AG04449 (cell line): ENCODE measurements at regions not wholly inside any gene's neighbourhood (a gene's known extent, or its start where the extent isn't known, plus 50 kb on each side); places are given as distances from the start of the nearest gene placed in this dataset.
"Not testable (repeated sequence)": the region's sequence is repeated elsewhere in the genome, so short reads cannot be mapped to it uniquely, and the experiment has no call there.

Experiments used
- CTCF ChIA-PET: fragments of 350-600 bp; formaldehyde crosslinking; extraction: SDS; loops from one replicate; lab custom pipeline; 2021; ENCODE audit warnings: antibody characterized with exemption; lab: Yijun Ruan, JAX
- POLR2A ChIA-PET: fragments of 400-600, 350-600 bp; formaldehyde crosslinking; extraction: SDS; loops from one replicate; lab custom pipeline; 2020; ENCODE audit warnings: antibody characterized with exemption, inconsistent platforms; lab: Yijun Ruan, JAX
- DNase-seq: peaks from one replicate; pipeline ENCODE4 v3.0.0-alpha.2; 2010; ENCODE audit warnings: low read depth, low spot score
- H3K4me3 ChIP-seq: 2 replicates; pipeline ENCODE4 v1.5.1; 2011; ENCODE audit warnings: low read depth, mild to moderate bottlenecking, control low read depth, low read length
- TF ChIP-seq, protein P1 (sequence below): IDR thresholded peaks from one replicate; pipeline ENCODE4 v1.5.1; 2011; ENCODE audit warnings: mild to moderate bottlenecking, moderate library complexity, low read length, control low read depth, inconsistent platforms; ENCODE audit not compliant: insufficient read depth; ENCODE audit errors: missing control alignments

DNA sequence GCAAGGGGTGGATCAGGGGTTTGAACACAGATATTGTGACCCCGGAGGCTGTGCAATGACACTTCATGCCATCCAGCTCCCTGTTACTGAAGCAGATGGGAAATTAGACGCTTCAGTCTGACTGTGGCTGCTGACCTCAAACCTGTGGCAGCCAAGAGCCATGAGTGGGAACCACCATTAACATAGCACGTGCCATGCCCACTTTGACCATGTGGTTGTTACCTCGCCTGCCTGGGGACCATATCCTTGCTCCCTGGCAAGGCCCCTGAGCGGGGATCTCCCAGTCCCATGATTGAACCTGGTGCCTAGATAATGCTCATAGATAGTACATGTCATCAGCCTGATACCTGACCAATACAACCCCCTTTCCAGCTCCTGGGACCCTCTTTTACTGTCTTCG lies 68.9 kb downstream of the CYP26B1 start:
- CTCF ChIA-PET = no interaction called here
- no peak overlapping the region for H3K4me3 ChIP-seq
- no peak for DNase-seq
- POLR2A ChIA-PET = no interaction called here
- TF ChIP-seq, protein P1, sequence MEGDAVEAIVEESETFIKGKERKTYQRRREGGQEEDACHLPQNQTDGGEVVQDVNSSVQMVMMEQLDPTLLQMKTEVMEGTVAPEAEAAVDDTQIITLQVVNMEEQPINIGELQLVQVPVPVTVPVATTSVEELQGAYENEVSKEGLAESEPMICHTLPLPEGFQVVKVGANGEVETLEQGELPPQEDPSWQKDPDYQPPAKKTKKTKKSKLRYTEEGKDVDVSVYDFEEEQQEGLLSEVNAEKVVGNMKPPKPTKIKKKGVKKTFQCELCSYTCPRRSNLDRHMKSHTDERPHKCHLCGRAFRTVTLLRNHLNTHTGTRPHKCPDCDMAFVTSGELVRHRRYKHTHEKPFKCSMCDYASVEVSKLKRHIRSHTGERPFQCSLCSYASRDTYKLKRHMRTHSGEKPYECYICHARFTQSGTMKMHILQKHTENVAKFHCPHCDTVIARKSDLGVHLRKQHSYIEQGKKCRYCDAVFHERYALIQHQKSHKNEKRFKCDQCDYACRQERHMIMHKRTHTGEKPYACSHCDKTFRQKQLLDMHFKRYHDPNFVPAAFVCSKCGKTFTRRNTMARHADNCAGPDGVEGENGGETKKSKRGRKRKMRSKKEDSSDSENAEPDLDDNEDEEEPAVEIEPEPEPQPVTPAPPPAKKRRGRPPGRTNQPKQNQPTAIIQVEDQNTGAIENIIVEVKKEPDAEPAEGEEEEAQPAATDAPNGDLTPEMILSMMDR = no peak

DNA sequence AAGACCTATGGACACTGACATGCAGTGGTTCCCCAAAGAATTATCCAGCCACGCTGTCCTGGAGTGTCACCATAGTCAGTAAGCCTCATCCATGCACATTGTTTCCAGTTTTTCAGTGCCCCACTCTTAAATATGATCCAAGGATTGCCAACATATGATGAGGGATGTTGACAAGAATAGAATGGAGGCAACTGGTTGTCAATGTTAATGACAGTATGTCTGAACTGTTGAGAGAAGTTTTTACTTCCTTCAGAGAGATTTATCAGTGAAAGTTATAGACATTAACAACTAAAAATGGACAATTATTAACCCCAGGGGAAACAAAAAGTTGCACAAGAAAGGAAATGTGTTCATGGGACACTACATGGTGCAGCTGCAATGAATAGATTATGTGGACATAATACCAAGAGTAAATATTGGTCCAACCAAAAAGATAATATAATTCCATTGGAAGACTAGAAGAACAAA lies 69.9 kb downstream of the CYP26B1 start:
- no peak for DNase-seq
- ChIA-PET CTCF (no interaction called here), POLR2A (no interaction called here)
- TF ChIP-seq, protein P1 = no peak
- H3K4me3 ChIP-seq = no peak overlapping the region

DNA sequence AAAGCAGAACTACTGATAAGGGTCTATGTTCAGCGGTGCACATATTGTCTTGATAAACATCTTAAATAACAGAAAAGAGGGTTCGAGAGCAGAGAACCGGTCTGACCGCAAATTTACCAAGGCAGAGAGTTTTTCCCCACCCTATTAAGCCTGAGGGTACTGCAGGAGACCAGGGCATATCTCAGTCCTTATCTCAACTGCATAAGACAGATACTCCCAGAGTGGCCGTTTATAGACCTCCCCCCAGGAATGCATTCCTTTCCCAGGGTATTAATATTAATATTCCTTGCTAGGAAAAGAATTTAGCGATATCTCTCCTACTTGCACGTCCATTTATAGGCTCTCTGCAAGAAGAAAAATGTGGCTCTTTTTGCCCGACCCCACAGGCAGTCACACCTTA lies 74.3 kb downstream of the CYP26B1 start:
- CTCF ChIA-PET, DNase-seq, POLR2A ChIA-PET, H3K4me3 ChIP-seq: not testable (repeated sequence)

DNA sequence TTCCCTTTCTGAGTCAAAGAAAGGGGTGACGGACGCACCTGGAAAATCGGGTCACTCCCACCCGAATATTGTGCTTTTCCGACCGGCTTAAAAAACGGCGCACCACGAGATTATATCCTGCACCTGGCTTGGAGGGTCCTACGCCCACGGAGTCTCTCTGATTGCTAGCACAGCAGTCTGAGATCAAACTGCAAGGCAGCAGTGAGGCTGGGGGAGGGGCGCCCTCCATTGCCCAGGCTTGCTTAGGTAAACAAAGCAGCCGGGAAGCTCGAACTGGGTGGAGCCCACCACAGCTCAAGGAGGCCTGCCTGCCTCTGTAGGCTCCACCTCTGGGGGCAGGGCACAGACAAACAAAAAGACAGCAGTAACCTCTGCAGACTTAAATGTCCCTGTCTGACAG lies 83.5 kb downstream of the CYP26B1 start:
- CTCF ChIA-PET, H3K4me3 ChIP-seq, DNase-seq, POLR2A ChIA-PET: not testable (repeated sequence)

DNA sequence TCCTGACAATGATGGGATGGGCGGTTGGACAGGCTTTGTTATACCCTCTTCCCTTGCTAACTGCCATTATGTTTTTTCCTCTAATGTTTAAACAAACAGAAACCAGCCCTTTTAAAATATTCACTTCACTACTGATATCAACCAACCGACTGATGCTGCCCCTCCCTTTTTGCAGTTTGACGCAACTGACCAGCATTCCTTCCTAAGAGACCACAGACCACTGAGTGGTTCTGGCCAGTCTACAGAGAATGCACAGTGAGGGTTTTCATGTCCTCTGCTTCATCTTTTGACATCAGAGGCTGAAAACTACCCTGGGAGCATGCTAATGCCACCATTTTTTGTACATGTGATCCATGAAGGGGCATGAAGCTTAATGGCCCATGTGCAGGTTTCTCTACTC lies 85.3 kb downstream of the CYP26B1 start:
- TF ChIP-seq, protein P1 = no peak
- DNase-seq = no peak
- no peak overlapping the region for H3K4me3 ChIP-seq
- ChIA-PET CTCF (interaction anchor here (1.0 kb wide), 1 partner anchor 68 kb away, joined by 3 read pairs; no protein-coding TSS in a partner anchor), POLR2A (no interaction called here)

DNA sequence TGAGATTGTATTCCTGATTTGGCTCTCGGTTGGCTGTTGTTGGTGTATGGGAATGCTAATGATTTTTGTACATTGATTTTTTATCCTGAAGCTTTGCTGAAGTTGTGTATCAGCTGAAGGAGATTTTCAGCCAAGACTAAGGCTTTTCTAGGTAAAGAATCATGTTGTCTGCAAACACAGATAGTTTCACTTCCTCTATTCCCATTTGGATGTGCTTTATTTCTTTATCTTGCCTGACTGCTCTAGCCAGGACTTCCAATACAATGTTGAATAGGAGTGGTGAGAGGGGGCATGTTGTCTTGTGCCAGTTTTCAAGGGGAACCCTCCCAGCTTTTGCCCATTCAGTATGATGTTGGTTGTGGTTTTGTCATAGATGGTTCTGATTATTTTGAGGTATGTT lies 90.4 kb downstream of the CYP26B1 start:
- no peak overlapping the region for H3K4me3 ChIP-seq
- DNase-seq = no peak
- POLR2A ChIA-PET = no interaction called here
- TF ChIP-seq, protein P1 = no peak
- CTCF ChIA-PET = interaction anchor here (1.0 kb wide), 1 partner anchor 48 kb away, joined by 3 read pairs; no protein-coding TSS in a partner anchor

DNA sequence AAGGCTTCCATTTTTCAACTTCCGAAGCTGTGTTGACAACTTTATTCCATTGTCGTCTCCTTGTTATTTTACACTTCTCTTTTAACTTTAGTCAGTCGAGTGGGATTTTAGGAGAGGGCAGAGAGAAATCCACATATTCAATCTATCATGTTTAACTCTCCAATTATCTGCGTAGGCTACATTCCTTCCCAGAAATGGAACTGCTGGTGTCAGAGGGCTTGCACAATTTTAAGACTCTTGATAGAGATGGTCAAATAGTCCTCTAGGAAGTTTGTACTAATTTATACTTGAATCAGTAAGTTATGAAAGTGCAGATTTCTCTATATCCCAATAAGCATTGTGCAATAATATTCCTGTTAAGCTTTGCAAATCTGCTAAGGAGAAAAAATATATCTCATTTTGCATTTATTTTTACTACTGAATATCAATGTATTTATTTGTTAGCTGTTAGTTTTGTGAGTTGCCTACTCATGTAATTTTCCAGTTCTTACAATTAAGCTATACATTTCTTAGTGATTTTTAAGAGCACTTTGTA lies 95.6 kb downstream of the CYP26B1 start:
- TF ChIP-seq, protein P1 = no peak
- H3K4me3 ChIP-seq = no peak overlapping the region
- ChIA-PET POLR2A (no interaction called here), CTCF (interaction anchor here (1.2 kb wide), 1 partner anchor 249 kb away, joined by 3 read pairs; no protein-coding TSS in a partner anchor)
- no peak for DNase-seq
